Coronary artery (tissue), 2 donors: ENCODE measurements at regions not wholly inside any gene's neighbourhood (a gene's known extent, or its start where the extent isn't known, plus 50 kb on each side); places are given as distances from the start of the nearest gene placed in this dataset.

Source experiments
- DNase-seq: peaks from one replicate; pipeline ENCODE4 v3.0.0-alpha.2; 2017; ENCODE audit warnings: low spot score
- H3K27ac ChIP-seq, 2 donors: fragments of 200-600 bp; sonication (generic); one replicate each; pipeline ENCODE4 v1.5.1; 2016 to 2019
- H3K4me3 ChIP-seq: fragments of 200-600 bp; sonication (generic); 2 replicates; pipeline ENCODE4 v1.5.1; 2016; ENCODE audit warnings: mild to moderate bottlenecking, moderate library complexity
- CTCF ChIP-seq: fragments of 200-600 bp; sonication (generic); IDR thresholded peaks from one replicate; pipeline ENCODE4 v1.5.1; 2019; ENCODE audit warnings: antibody characterized with exemption

GRCh38 chr9:111162026-111162425, 123.8 kb upstream of the LPAR1 start:
- Histone ChIP-seq H3K27ac (no peak overlapping the region), H3K4me3 (no peak overlapping the region)
- DNase-seq: no peak
- TF ChIP-seq CTCF: no peak

GRCh38 chr9:111161015-111161415, 122.7 kb upstream of the LPAR1 start:
- TF ChIP-seq CTCF: no peak
- DNase-seq: no peak
- no peak overlapping the region for H3K27ac ChIP-seq
- H3K4me3 ChIP-seq: no peak overlapping the region

GRCh38 chr9:111158999-111159398, 120.7 kb upstream of the LPAR1 start:
- no peak overlapping the region for H3K27ac ChIP-seq
- DNase-seq: no peak
- H3K4me3 ChIP-seq: no peak overlapping the region
- no peak for TF ChIP-seq CTCF

- no peak overlapping the region for H3K27ac ChIP-seq
- no peak for DNase-seq
- H3K4me3 ChIP-seq: no peak overlapping the region
- TF ChIP-seq CTCF: no peak
These were observed 120.1 kb upstream of the LPAR1 start for GRCh38 chr9:111158363-111158762.

GRCh38 chr9:111154081-111154562, 115.9 kb upstream of the LPAR1 start:
- TF ChIP-seq CTCF: no peak
- Histone ChIP-seq H3K4me3 (no peak overlapping the region), H3K27ac (no peak overlapping the region)
- no peak for DNase-seq

- H3K4me3 ChIP-seq: no peak overlapping the region
- no peak for DNase-seq
- no peak for TF ChIP-seq CTCF
- no peak overlapping the region for H3K27ac ChIP-seq
These were observed 114.5 kb upstream of the LPAR1 start for GRCh38 chr9:111152614-111153406.

- no peak overlapping the region for H3K27ac ChIP-seq
- DNase-seq: no peak
- H3K4me3 ChIP-seq: no peak overlapping the region
- no peak for TF ChIP-seq CTCF
These were observed 113.3 kb upstream of the LPAR1 start for GRCh38 chr9:111151537-111151936.
